ENCODE measurements at regions not wholly inside any gene's neighbourhood (a gene's known extent, or its start where the extent isn't known, plus 50 kb on each side); places are given as distances from the start of the nearest gene placed in this dataset.

DNA sequence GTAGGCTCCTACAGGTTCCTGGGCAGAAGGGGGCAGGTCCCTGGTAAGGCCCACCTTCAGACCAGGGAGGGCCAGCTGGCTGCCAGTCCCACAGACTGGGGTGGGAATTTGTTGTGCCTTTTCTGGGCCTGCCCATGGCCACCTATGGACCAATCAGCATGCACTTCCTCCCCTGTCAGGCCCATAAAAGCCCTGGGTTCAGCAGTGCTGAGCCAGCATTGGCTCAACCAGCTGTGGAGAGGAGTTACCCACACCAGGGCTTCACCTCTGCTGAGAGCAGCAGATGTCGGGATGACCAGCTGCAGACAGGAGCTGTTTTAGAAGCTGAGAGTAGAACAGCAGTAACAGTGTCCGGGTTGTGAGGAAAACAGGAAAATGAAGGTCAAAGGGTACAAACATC, 373.4 kb upstream of the ACO1 start:
- no peak overlapping the region for H3K14ac ChIP-seq (ENCODE audit: low read length)
- no peak overlapping the region for H2BK5ac ChIP-seq (ENCODE audit: low read depth, low read length, poor library complexity)
- H4K91ac ChIP-seq (ENCODE audit: low read depth, low read length), result no peak overlapping the region
- no peaks in the 10 kb centered on the region for H3K79me1 ChIP-seq (ENCODE audit: low read length)
- H2BK120ac ChIP-seq (ENCODE audit: insufficient read depth, low read length, poor library complexity), result no peak overlapping the region
- no peak overlapping the region for H3K4me2 ChIP-seq (ENCODE audit: low read length)
- H2AK5ac ChIP-seq (ENCODE audit: low read length), result no peak overlapping the region
- WGBS (ENCODE audit: extremely low coverage, insufficient coverage, insufficient read length), result no CpG with 5 or more reads among the region's 2 CpGs
- H3K4me3 ChIP-seq (ENCODE audit: low read depth, low read length), result no peak overlapping the region
- H4K8ac ChIP-seq (ENCODE audit: low read depth, low read length), result no peak overlapping the region
- H3K23ac ChIP-seq (ENCODE audit: low read length), result no peak overlapping the region
- no peaks in the 10 kb centered on the region for H3K79me2 ChIP-seq (ENCODE audit: control insufficient read depth, insufficient read depth, low read length, poor library complexity)
- no peak overlapping the region for H3K9ac ChIP-seq (ENCODE audit: low read length)
- peaks cover 12% of the 10 kb centered on the region for H3K9me3 ChIP-seq (ENCODE audit: insufficient read depth, low read depth, low read length)
- no peak overlapping the region for H3K18ac ChIP-seq (ENCODE audit: low read length)
- no peak overlapping the region for H3K4ac ChIP-seq (ENCODE audit: low read depth, low read length)
- no peak overlapping the region for H2BK12ac ChIP-seq (ENCODE audit: low read length)
- H3K27ac ChIP-seq (ENCODE audit: low read depth, low read length), result no peak overlapping the region
- no peak overlapping the region for H4K12ac ChIP-seq (ENCODE audit: low read depth, low read length)
- H3K36me3 ChIP-seq (ENCODE audit: control insufficient read depth in 1 of 2, insufficient read depth in 2 of 2, low read length in 2 of 2), result no peaks in the 10 kb centered on the region
- H2AFZ ChIP-seq (ENCODE audit: insufficient read depth, low read length, poor library complexity), result no peak overlapping the region
- H3K27me3 ChIP-seq (ENCODE audit: insufficient read depth, low read length), result no peaks in the 10 kb centered on the region
- no peaks in the 10 kb centered on the region for H3K4me1 ChIP-seq (ENCODE audit: control insufficient read depth in 1 of 2, insufficient read depth in 2 of 2, low read length in 2 of 2)
- no peak for DNase-seq

DNA sequence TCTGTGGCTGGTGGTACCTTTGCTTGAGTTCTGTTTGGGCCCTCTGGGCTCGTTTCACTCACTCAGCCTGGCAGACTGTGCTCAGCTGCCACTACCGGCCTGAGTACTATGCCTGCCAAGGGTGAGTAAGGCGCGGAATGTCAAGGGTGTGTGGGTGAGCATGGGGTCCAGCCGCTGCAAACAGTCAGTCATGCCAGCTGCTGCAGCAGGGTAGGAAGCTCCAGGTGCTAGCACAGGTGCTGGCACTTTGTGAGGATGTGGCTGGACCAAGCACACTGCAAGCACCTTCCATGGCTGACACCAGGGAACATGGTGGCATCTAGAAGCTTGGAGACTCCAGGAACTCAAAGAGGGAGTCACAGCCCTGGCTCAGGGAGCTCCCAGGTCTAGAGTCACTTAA, 368.6 kb upstream of the ACO1 start:
- Histone ChIP-seq H3K79me1 (ENCODE audit: low read length) (no peaks in the 10 kb centered on the region), H3K18ac (ENCODE audit: low read length) (no peak overlapping the region), H2AFZ (ENCODE audit: insufficient read depth, low read length, poor library complexity) (no peak overlapping the region), H3K14ac (ENCODE audit: low read length) (no peak overlapping the region), H3K27ac (ENCODE audit: low read depth, low read length) (no peak overlapping the region), H2BK12ac (ENCODE audit: low read length) (no peak overlapping the region), H3K36me3 (ENCODE audit: control insufficient read depth in 1 of 2, insufficient read depth in 2 of 2, low read length in 2 of 2) (no peaks in the 10 kb centered on the region), H3K9ac (ENCODE audit: low read length) (no peak overlapping the region), H3K9me3 (ENCODE audit: insufficient read depth, low read depth, low read length) (peaks cover 7% of the 10 kb centered on the region), H3K4me1 (ENCODE audit: control insufficient read depth in 1 of 2, insufficient read depth in 2 of 2, low read length in 2 of 2) (no peaks in the 10 kb centered on the region), H3K23ac (ENCODE audit: low read length) (no peak overlapping the region), H3K4me2 (ENCODE audit: low read length) (no peak overlapping the region), H3K79me2 (ENCODE audit: control insufficient read depth, insufficient read depth, low read length, poor library complexity) (no peaks in the 10 kb centered on the region), H2BK5ac (ENCODE audit: low read depth, low read length, poor library complexity) (no peak overlapping the region), H3K4ac (ENCODE audit: low read depth, low read length) (no peak overlapping the region), H2BK120ac (ENCODE audit: insufficient read depth, low read length, poor library complexity) (no peak overlapping the region), H3K27me3 (ENCODE audit: insufficient read depth, low read length) (no peaks in the 10 kb centered on the region), H4K12ac (ENCODE audit: low read depth, low read length) (no peak overlapping the region), H4K91ac (ENCODE audit: low read depth, low read length) (no peak overlapping the region), H4K8ac (ENCODE audit: low read depth, low read length) (no peak overlapping the region), H3K4me3 (ENCODE audit: low read depth, low read length) (no peak overlapping the region), H2AK5ac (ENCODE audit: low read length) (no peak overlapping the region)
- no peak for DNase-seq
- no CpG with 5 or more reads among the region's 5 CpGs for WGBS (ENCODE audit: extremely low coverage, insufficient coverage, insufficient read length)

DNA sequence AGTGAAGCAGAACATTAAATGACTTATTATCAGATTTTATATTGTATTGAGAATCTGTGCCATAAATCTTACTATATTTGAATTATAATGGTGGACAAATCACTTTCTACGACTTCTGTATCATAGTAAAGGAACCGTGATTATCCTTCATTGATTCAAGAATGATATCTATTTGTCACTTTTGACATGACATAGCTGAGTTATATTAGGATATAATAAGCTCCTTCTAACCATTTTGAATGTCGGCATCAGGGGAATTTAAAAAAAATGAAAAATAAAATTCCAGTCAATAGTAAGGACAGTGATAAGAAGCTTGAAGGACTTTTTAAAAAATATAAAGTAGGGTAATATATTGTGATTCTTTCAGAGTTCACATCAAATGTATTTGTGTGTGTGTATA, 338.9 kb upstream of the ACO1 start:
- no peak overlapping the region for H3K4me2 ChIP-seq (ENCODE audit: low read length)
- H3K36me3 ChIP-seq (ENCODE audit: control insufficient read depth in 1 of 2, insufficient read depth in 2 of 2, low read length in 2 of 2), result no peaks in the 10 kb centered on the region
- H3K27ac ChIP-seq (ENCODE audit: low read depth, low read length), result no peak overlapping the region
- H3K23ac ChIP-seq (ENCODE audit: low read length), result no peak overlapping the region
- no CpG with 5 or more reads among the region's 3 CpGs for WGBS (ENCODE audit: extremely low coverage, insufficient coverage, insufficient read length)
- no peak overlapping the region for H2AFZ ChIP-seq (ENCODE audit: insufficient read depth, low read length, poor library complexity)
- no peak overlapping the region for H4K8ac ChIP-seq (ENCODE audit: low read depth, low read length)
- no peak overlapping the region for H2BK120ac ChIP-seq (ENCODE audit: insufficient read depth, low read length, poor library complexity)
- H3K4ac ChIP-seq (ENCODE audit: low read depth, low read length), result no peak overlapping the region
- H2BK12ac ChIP-seq (ENCODE audit: low read length), result no peak overlapping the region
- no peaks in the 10 kb centered on the region for H3K27me3 ChIP-seq (ENCODE audit: insufficient read depth, low read length)
- H3K4me3 ChIP-seq (ENCODE audit: low read depth, low read length), result no peak overlapping the region
- DNase-seq, result no peak
- H4K12ac ChIP-seq (ENCODE audit: low read depth, low read length), result no peak overlapping the region
- H3K79me1 ChIP-seq (ENCODE audit: low read length), result no peaks in the 10 kb centered on the region
- H2BK5ac ChIP-seq (ENCODE audit: low read depth, low read length, poor library complexity), result no peak overlapping the region
- H3K14ac ChIP-seq (ENCODE audit: low read length), result no peak overlapping the region
- no peak overlapping the region for H4K91ac ChIP-seq (ENCODE audit: low read depth, low read length)
- H3K9me3 ChIP-seq (ENCODE audit: insufficient read depth, low read depth, low read length), result no peaks in the 10 kb centered on the region
- no peaks in the 10 kb centered on the region for H3K79me2 ChIP-seq (ENCODE audit: control insufficient read depth, insufficient read depth, low read length, poor library complexity)
- no peaks in the 10 kb centered on the region for H3K4me1 ChIP-seq (ENCODE audit: control insufficient read depth in 1 of 2, insufficient read depth in 2 of 2, low read length in 2 of 2)
- no peak overlapping the region for H2AK5ac ChIP-seq (ENCODE audit: low read length)
- H3K9ac ChIP-seq (ENCODE audit: low read length), result no peak overlapping the region
- H3K18ac ChIP-seq (ENCODE audit: low read length), result no peak overlapping the region

GRCh38 chr9:32067261-32067660, 317.2 kb upstream of the ACO1 start:
- no CpG with 5 or more reads among the region's 1 CpG for WGBS (ENCODE audit: extremely low coverage, insufficient coverage, insufficient read length)
- H3K4me2 ChIP-seq (ENCODE audit: low read length), result no peak overlapping the region
- H3K79me2 ChIP-seq (ENCODE audit: control insufficient read depth, insufficient read depth, low read length, poor library complexity), result no peaks in the 10 kb centered on the region
- no peak overlapping the region for H2BK12ac ChIP-seq (ENCODE audit: low read length)
- H3K23ac ChIP-seq (ENCODE audit: low read length), result no peak overlapping the region
- no peak overlapping the region for H2AK5ac ChIP-seq (ENCODE audit: low read length)
- H2BK120ac ChIP-seq (ENCODE audit: insufficient read depth, low read length, poor library complexity), result no peak overlapping the region
- no peaks in the 10 kb centered on the region for H3K27me3 ChIP-seq (ENCODE audit: insufficient read depth, low read length)
- no peak overlapping the region for H3K9ac ChIP-seq (ENCODE audit: low read length)
- H3K79me1 ChIP-seq (ENCODE audit: low read length), result no peaks in the 10 kb centered on the region
- no peak overlapping the region for H4K91ac ChIP-seq (ENCODE audit: low read depth, low read length)
- no peaks in the 10 kb centered on the region for H3K9me3 ChIP-seq (ENCODE audit: insufficient read depth, low read depth, low read length)
- H2AFZ ChIP-seq (ENCODE audit: insufficient read depth, low read length, poor library complexity), result no peak overlapping the region
- no peaks in the 10 kb centered on the region for H3K36me3 ChIP-seq (ENCODE audit: control insufficient read depth in 1 of 2, insufficient read depth in 2 of 2, low read length in 2 of 2)
- no peak overlapping the region for H3K27ac ChIP-seq (ENCODE audit: low read depth, low read length)
- H4K8ac ChIP-seq (ENCODE audit: low read depth, low read length), result no peak overlapping the region
- no peak overlapping the region for H3K14ac ChIP-seq (ENCODE audit: low read length)
- H3K4me3 ChIP-seq (ENCODE audit: low read depth, low read length), result no peak overlapping the region
- H4K12ac ChIP-seq (ENCODE audit: low read depth, low read length), result no peak overlapping the region
- H3K4ac ChIP-seq (ENCODE audit: low read depth, low read length), result no peak overlapping the region
- no peak overlapping the region for H2BK5ac ChIP-seq (ENCODE audit: low read depth, low read length, poor library complexity)
- no peak for DNase-seq
- H3K4me1 ChIP-seq (ENCODE audit: control insufficient read depth in 1 of 2, insufficient read depth in 2 of 2, low read length in 2 of 2), result no peaks in the 10 kb centered on the region
- no peak overlapping the region for H3K18ac ChIP-seq (ENCODE audit: low read length)
